Aorta (tissue), 5 donors: ENCODE measurements at regions not wholly inside any gene's neighbourhood (a gene's known extent, or its start where the extent isn't known, plus 50 kb on each side); places are given as distances from the start of the nearest gene placed in this dataset.
A peak's percentile ranks its signal among the peaks of the same experiment; 100 is the strongest.

Experiments
- ATAC-seq: fragments of 200-7000 bp; cut with Tn5 transposase; one replicate; pipeline ENCODE4 v1.9.1; 2022; ENCODE audit warnings: moderate library complexity; ENCODE audit not compliant: low FRiP score
- DNase-seq, 2 donors: peaks; one replicate each; pipeline ENCODE4 v3.0.0-alpha.2; 2020
- H3K27ac ChIP-seq, 2 donors: one replicate each; pipeline ENCODE4 v1.5.1; 2013; ENCODE audit warnings: low read length in 2 of 2, mild to moderate bottlenecking in 2 of 2, moderate library complexity in 2 of 2, control low read depth in 1 of 2, inconsistent platforms in 1 of 2, low read depth in 1 of 2
- H3K27me3 ChIP-seq, 2 donors: one replicate each; pipeline ENCODE4 v1.6.1; 2013; ENCODE audit warnings: control low read depth in 1 of 2, low read length in 1 of 2, mild to moderate bottlenecking in 1 of 2, moderate library complexity in 1 of 2; ENCODE audit not compliant: insufficient read depth in 2 of 2, control insufficient read depth in 1 of 2
- H3K36me3 ChIP-seq, 2 donors: one replicate each; pipeline ENCODE4 v1.6.1; 2013; ENCODE audit warnings: control low read depth in 1 of 2, low read length in 1 of 2, mild to moderate bottlenecking in 1 of 2; ENCODE audit not compliant: insufficient read depth in 2 of 2, control insufficient read depth in 1 of 2
- H3K4me1 ChIP-seq, 2 donors: one replicate each; pipeline ENCODE4 v1.6.1; 2013; ENCODE audit warnings: low read length in 2 of 2, control low read depth in 1 of 2, mild to moderate bottlenecking in 1 of 2, moderate library complexity in 1 of 2; ENCODE audit not compliant: insufficient read depth in 2 of 2, control insufficient read depth in 1 of 2
- H3K4me3 ChIP-seq, 2 donors: one replicate each; pipeline ENCODE4 v1.5.1; 2013; ENCODE audit warnings: low read length in 2 of 2, control low read depth in 1 of 2, mild to moderate bottlenecking in 1 of 2
- H3K9me3 ChIP-seq: one replicate; pipeline ENCODE4 v1.6.1; 2013; ENCODE audit warnings: mild to moderate bottlenecking, low read length; ENCODE audit not compliant: control insufficient read depth
- WGBS, 2 donors: extraction: QIAGEN DNeasy Blood & Tissue Kit; methylation state at CpG; one replicate each; pipeline ENCODE4 v1.1.7; 2013; 5-methylcytosine and 5-hydroxymethylcytosine counted together
- intact Hi-C, 2 donors: fragments of 100-400 bp; cut with DNase I; formaldehyde crosslinking; loops; one replicate each; pipeline versions ENCODE4 v1.14.2 to v1.15.0; 2022
- donor health status: healthy with polysubstance abuse.
- donor health status: Bipolar disorder and iron deficiency.
- donor health status: DM: no; HTN: no; CAD: no.
- donor health status: DM: no; HTN: no; CAD: no.
- donor health status: DM: yes; HTN: yes; CAD: no.

DNA sequence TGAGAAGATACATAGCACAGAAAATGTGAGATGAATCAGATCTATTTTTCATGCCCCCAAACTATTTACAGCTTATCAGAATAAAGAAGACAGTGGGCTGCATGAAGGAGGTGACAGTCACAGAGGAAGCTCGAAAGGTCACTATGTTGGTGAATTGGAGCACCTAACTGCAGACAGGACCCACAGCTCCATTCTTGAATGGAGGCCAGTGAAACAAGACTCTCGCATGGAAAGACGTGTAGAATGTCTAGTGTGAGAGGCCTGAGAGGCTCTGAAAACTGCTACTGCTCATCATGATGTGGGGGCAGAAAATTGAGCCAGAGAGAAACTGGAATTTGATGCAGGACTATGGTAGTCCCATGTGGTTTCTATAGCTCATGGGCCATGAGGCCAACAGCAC is 60.3 kb upstream of the CCDC190 start:
- Histone ChIP-seq H3K4me3 (no peak overlapping the region), H3K36me3 (no peaks in the 10 kb centered on the region), H3K27me3 (no peaks in the 10 kb centered on the region), H3K9me3 (no peaks in the 10 kb centered on the region), H3K27ac (no peak overlapping the region), H3K4me1 (no peaks in the 10 kb centered on the region)
- 89 to 90% methylated on average over 3 of the region's 3 CpGs for WGBS, 2 donors
- DNase-seq (no peak), ATAC-seq (no peak)
- intact Hi-C loops: no loop called here

DNA sequence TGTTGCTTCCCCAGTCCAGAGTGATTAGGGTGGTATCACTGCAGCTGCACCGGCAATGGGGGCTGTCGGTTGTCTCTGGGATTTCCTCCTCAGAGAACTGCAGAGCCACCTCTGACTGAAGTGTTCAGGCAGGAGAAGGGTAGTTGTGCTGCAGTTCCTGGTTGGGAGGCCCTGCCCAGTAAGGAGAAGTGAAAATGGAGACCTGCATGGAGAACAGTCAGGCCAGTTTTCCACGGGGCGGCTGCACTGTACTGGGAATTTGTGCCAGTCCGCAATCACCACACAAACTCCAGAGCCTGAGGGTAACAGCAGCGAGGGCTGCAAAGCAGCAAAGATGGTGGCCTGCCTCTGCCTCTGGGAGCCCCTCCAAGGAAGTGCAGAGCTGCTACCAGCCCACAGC is 58.1 kb upstream of the CCDC190 start:
- H3K4me1 ChIP-seq: no peaks in the 10 kb centered on the region
- peak; percentile 11 for ATAC-seq
- H3K36me3 ChIP-seq: no peaks in the 10 kb centered on the region
- H3K4me3 ChIP-seq: no peak overlapping the region
- no peak for DNase-seq
- no peaks in the 10 kb centered on the region for H3K27me3 ChIP-seq
- 94 to 99% methylated on average over 6 of the region's 6 CpGs for WGBS, 2 donors
- no peaks in the 10 kb centered on the region for H3K9me3 ChIP-seq
- no peak overlapping the region for H3K27ac ChIP-seq
- intact Hi-C loops: no loop called here

DNA sequence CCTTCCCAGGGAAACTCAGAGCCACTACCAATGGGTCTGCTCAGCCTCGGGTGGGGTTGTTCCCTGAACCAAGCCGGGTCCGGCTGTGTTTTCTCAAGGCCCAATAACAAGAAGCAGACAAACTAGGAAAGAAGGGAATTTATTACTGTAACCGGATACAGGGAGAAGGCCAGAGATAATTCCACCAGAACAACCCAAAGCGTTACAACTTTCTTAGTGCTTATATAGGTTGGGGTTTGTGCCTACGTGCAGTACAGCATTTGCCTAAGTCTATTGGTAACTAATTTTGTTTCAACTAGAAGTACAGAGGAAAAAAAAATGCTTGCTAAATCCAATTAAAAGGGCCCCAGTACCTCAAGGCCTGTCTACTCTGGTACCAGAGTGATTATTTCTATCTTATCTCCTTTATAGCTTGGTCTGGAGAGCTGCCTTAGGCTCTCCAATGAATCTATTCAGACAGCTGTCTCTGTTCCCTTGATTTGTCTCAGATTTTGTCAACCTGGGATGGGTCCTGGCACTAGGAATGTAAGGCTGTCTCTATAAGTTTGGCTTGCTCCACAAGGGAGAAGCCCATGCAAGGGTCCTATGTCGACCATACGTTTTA is 57.3 kb upstream of the CCDC190 start:
- H3K4me1 ChIP-seq: no peaks in the 10 kb centered on the region
- H3K27me3 ChIP-seq: no peaks in the 10 kb centered on the region
- no peaks in the 10 kb centered on the region for H3K36me3 ChIP-seq
- ATAC-seq (no peak), DNase-seq (no peak)
- intact Hi-C loops: no loop called here
- no peak overlapping the region for H3K4me3 ChIP-seq
- no peaks in the 10 kb centered on the region for H3K9me3 ChIP-seq
- 79 to 81% methylated on average over 8 of the region's 8 CpGs for WGBS, 2 donors
- H3K27ac ChIP-seq: no peak overlapping the region

DNA sequence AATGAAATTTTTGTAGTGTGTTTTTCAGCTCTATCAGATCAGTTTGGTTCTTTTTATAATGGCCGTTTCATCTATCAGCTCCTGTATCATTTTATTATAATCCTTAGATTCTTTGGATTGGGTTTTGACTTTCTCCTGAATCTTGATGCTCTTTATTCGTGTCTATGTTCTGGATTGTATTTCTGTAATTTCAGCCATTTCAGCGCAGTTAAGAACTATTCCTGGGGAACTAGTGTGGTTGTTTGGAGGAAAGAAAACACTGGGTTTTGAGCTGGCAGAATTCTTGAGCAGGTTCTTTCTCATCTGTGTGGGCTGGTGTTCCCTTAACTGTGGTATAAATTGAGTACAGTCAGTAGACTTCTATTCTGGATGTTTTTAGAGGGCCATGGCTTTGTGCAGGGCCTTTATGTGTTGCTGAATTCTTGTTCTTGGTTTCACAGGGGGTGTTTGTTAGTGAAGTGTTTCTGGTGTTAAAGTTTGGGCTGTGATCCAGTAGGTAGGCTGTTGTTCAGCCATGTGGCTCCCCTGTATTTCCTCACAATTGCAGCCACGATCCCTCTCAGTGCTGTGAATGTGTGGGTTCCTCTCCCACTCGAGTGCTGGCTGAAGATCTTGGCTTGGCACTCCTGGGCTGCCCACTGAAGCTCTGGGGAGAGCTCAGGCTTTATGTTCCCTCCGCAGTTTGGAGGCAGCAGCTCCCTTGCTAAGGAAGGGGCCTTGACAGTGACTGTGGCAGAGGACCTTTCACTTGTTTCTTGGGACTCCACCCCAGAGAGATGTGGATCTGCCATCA is 56.0 kb upstream of the CCDC190 start:
- Histone ChIP-seq H3K4me3 (no peak overlapping the region), H3K9me3 (no peaks in the 10 kb centered on the region), H3K36me3 (no peaks in the 10 kb centered on the region), H3K4me1 (no peaks in the 10 kb centered on the region), H3K27me3 (no peaks in the 10 kb centered on the region), H3K27ac (no peak overlapping the region)
- intact Hi-C loops: no loop called here
- DNase-seq (no peak), ATAC-seq (no peak)
- 85 to 90% methylated on average over 6 of the region's 6 CpGs for WGBS, 2 donors

DNA sequence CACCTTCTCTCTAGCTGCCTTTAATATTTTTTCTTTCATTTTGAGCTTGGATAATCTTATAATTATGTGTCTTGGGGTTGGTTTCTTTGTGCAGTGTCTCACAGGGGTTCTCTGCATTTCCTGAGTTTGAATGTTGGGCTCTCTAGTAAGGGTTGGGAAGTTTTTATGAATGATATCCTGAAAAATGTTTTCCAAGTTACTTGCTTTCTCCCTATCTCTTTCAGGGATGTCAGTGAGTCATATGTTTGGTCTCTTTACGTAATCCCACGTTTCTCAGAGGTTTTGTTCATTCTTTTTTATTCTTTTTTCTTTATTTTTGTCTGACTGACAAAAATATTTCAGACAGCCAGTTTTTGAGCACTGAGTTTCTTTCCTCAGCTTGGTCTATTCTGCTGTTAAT is 55.4 kb upstream of the CCDC190 start:
- Histone ChIP-seq H3K9me3 (no peaks in the 10 kb centered on the region), H3K4me3 (no peak overlapping the region), H3K27me3 (no peaks in the 10 kb centered on the region), H3K4me1 (no peaks in the 10 kb centered on the region), H3K36me3 (no peaks in the 10 kb centered on the region), H3K27ac (no peak overlapping the region)
- WGBS, 2 donors: 21 to 39% methylated on average over 2 of the region's 2 CpGs
- ATAC-seq: no peak
- no peak for DNase-seq
- intact Hi-C loops: no loop called here

DNA sequence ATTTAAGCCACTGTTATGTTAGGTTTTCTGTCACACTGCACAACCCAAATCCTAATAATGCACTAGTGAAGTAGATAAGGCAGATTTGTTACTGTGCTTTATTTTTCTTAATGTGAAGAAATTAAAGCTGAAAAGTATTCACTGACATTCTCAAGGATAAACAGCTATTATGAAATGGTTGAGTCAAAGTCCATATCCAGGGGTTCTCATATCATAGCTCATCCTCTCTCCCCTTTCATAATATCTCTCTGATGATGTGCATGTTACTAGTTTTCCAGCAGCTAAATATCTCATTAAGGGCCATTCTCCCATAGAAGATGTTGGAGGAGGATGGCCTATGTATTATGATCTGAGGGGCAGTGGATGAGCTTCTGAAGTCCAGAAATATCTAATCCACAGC is 53.6 kb upstream of the CCDC190 start:
- Histone ChIP-seq H3K9me3 (no peaks in the 10 kb centered on the region), H3K4me3 (no peak overlapping the region), H3K4me1 (no peaks in the 10 kb centered on the region), H3K27me3 (no peaks in the 10 kb centered on the region), H3K27ac (no peak overlapping the region), H3K36me3 (no peaks in the 10 kb centered on the region)
- intact Hi-C loops: no loop called here
- ATAC-seq (no peak), DNase-seq (no peak)

DNA sequence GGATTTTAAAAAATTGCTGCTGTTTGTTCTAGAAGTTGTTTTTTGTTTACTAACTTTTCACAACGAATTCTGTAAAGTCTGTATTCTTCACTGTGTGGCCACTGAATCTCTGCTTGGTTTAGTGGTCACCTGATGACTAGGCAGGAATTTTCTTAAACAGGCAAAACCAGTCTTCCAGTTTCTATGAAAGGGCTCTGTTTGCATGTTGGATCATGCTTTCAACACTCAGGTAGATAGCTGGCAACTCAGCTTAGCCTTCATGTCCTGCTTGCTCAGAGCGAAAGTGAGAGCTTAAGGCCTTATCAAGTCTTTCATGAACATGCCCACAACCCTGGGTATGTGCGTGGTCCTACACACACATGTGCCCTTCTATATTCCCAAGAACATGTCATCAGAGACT is 52.4 kb upstream of the CCDC190 start:
- Histone ChIP-seq H3K27ac (no peak overlapping the region), H3K9me3 (no peaks in the 10 kb centered on the region), H3K36me3 (no peaks in the 10 kb centered on the region), H3K4me3 (no peak overlapping the region), H3K4me1 (no peaks in the 10 kb centered on the region), H3K27me3 (no peaks in the 10 kb centered on the region)
- no peak for DNase-seq
- intact Hi-C loops: no loop called here
- ATAC-seq: no peak
- WGBS, 2 donors: 78 to 87% methylated on average over 3 of the region's 3 CpGs

DNA sequence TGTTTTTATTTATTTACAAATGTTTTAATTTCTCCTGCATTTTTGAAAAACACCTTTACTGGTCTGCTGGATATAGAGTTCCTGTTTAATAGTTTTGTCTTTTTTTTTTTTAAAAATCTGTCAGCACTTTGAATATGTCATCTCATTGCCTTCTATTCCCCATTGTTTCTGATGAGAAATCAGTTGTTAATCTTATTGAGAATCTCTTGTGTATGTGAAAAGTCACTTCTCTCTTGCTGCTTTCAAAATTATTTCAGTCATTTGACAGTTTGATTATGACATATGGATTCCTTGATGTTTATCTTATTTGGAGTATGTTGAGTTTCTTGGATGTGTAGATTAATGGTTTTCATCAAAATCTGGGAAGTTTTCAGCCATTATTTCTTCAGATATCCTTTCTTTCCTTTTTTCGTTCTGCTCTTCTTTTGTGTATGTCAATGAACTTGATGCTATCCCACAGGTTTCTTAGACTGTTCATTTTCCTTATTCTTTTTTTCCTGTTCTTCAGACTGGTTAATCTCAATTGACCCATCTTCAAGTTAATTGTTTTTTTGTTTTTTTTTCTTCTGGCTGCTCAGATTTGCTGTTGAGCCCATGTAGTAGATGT is 51.2 kb upstream of the CCDC190 start:
- no peaks in the 10 kb centered on the region for H3K4me1 ChIP-seq
- no peak overlapping the region for H3K27ac ChIP-seq
- DNase-seq: no peak
- H3K27me3 ChIP-seq: no peaks in the 10 kb centered on the region
- 95 to 100% methylated on average over 1 of the region's 1 CpG for WGBS, 2 donors
- H3K36me3 ChIP-seq: no peaks in the 10 kb centered on the region
- intact Hi-C loops: no loop called here
- H3K9me3 ChIP-seq: no peaks in the 10 kb centered on the region
- no peak for ATAC-seq
- H3K4me3 ChIP-seq: no peak overlapping the region
